Breast epithelium (tissue), 4 donors: ENCODE measurements at regions not wholly inside any gene's neighbourhood (a gene's known extent, or its start where the extent isn't known, plus 50 kb on each side); places are given as distances from the start of the nearest gene placed in this dataset.

Experiments used
- DNase-seq, 2 donors: peaks; one replicate each; pipeline ENCODE4 v3.0.0-alpha.2; 2019; ENCODE audit warnings: low spot score in 2 of 2
- H3K27ac ChIP-seq, 2 donors: fragments of 200-600 bp; sonication (generic) in 1 of 2; one replicate each; pipeline ENCODE4 v1.5.1; 2016 to 2019; ENCODE audit warnings: mild to moderate bottlenecking in 1 of 2
- H3K27me3 ChIP-seq, 2 donors: fragments of 200-600 bp; sonication (generic) in 1 of 2; one replicate each; pipeline versions ENCODE4 v1.5.1 to v1.6.0; 2017 to 2019; ENCODE audit warnings: control low read depth in 1 of 2, mild to moderate bottlenecking in 1 of 2
- H3K36me3 ChIP-seq: fragments of 200-600 bp; one replicate; pipeline ENCODE4 v1.5.1; 2019
- H3K4me1 ChIP-seq, 2 donors: fragments of 200-600 bp; sonication (generic); one replicate each; pipeline ENCODE4 v1.5.1; 2016 to 2019; ENCODE audit warnings: control low read depth in 1 of 2
- H3K4me3 ChIP-seq, 3 donors: fragments of 200-600 bp; sonication (generic); 1 replicate in 2 of 3; 2 replicates in 1 of 3; pipeline ENCODE4 v1.5.1; 2016 to 2019; ENCODE audit warnings: mild to moderate bottlenecking in 3 of 3, moderate library complexity in 2 of 3
- H3K9me3 ChIP-seq, 2 donors: fragments of 200-600 bp; sonication (generic) in 1 of 2; one replicate each; pipeline ENCODE4 v1.5.1; 2016 to 2019; ENCODE audit warnings: control low read depth in 1 of 2
- CTCF ChIP-seq, 3 donors: fragments of 450-650 bp; IDR thresholded peaks; one replicate each; pipeline ENCODE4 v1.5.1; 2016 to 2017; ENCODE audit warnings: antibody characterized with exemption in 3 of 3, mild to moderate bottlenecking in 3 of 3, moderate library complexity in 3 of 3
- POLR2A ChIP-seq: fragments of 450-650 bp; IDR thresholded peaks from one replicate; pipeline ENCODE4 v1.6.1; 2016; ENCODE audit warnings: antibody characterized with exemption, mild to moderate bottlenecking, moderate library complexity
- POLR2AphosphoS5 ChIP-seq, 3 donors: sonication (generic); formaldehyde crosslinking; IDR thresholded peaks; one replicate each; pipeline ENCODE4 v1.6.1; 2017; ENCODE audit warnings: antibody characterized with exemption in 3 of 3
- intact Hi-C: fragments of 100-400 bp; cut with DNase I; formaldehyde crosslinking; loops from one replicate; pipeline ENCODE4 v1.15.1; 2023; ENCODE audit warnings: low total_unique reads

GRCh38 chr13:67867206-67867605, 637.1 kb upstream of the PCDH9 start:
- no peak overlapping the region for H3K4me3 ChIP-seq

DNA sequence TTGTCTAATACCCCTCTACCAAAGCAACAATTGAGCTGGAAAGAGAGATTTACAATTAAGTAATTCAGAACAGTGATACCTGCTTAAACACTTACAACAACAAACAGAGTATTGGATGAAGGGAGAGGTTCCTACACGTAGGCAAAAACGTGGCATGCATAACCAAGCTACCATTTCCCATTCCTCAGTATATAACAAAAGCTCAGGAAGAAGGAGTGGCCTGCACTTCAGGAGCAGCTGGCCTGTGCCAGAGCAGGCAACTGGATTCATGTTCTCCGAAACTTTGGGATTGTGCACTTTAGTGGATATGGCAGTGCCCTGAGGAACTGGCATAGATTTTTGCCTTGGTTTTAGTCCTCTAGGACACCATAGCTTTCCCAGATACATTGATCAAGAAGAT, 630.2 kb upstream of the PCDH9 start:
- TF ChIP-seq POLR2A (no peak), CTCF (IDR thresholded peaks at IDR 0.05) (no peak), POLR2AphosphoS5 (IDR thresholded peaks at IDR 0.05) (no peak)
- intact Hi-C loops = no loop called here
- Histone ChIP-seq H3K27ac (no peak overlapping the region), H3K36me3 (no peaks in the 10 kb centered on the region), H3K4me1 (no peaks in the 10 kb centered on the region), H3K4me3 (no peak overlapping the region), H3K9me3 (peaks cover 0 to 10% of the 10 kb centered on the region in 2 donors), H3K27me3 (no peaks in the 10 kb centered on the region)
- no peak for DNase-seq

More at GRCh38 chr13:67867206-67867605, 637.1 kb upstream of the PCDH9 start:
- intact Hi-C loops = no loop called here
- H3K36me3 ChIP-seq = no peaks in the 10 kb centered on the region
- H3K27ac ChIP-seq = no peak overlapping the region
- no peaks in the 10 kb centered on the region for H3K4me1 ChIP-seq
- H3K27me3 ChIP-seq = no peaks in the 10 kb centered on the region
- peaks cover 0 to 10% of the 10 kb centered on the region in 2 donors for H3K9me3 ChIP-seq
- TF ChIP-seq CTCF (IDR thresholded peaks at IDR 0.05) (no peak), POLR2AphosphoS5 (IDR thresholded peaks at IDR 0.05) (no peak), POLR2A (no peak)
- no peak for DNase-seq

- H3K36me3 ChIP-seq = no peaks in the 10 kb centered on the region
- H3K9me3 ChIP-seq = peaks cover 0 to 10% of the 10 kb centered on the region in 2 donors
- H3K4me3 ChIP-seq = no peak overlapping the region
- DNase-seq = no peak
- no peaks in the 10 kb centered on the region for H3K27me3 ChIP-seq
- TF ChIP-seq CTCF (IDR thresholded peaks at IDR 0.05) (no peak), POLR2AphosphoS5 (IDR thresholded peaks at IDR 0.05) (no peak), POLR2A (no peak)
- no peaks in the 10 kb centered on the region for H3K4me1 ChIP-seq
- intact Hi-C loops = loop anchor here (5.0 kb wide), 1 partner anchor 1152 kb away; no protein-coding TSS in a partner anchor
- no peak overlapping the region for H3K27ac ChIP-seq
Measured at GRCh38 chr13:67859904-67860303, 629.8 kb upstream of the PCDH9 start.

- Histone ChIP-seq H3K36me3 (no peaks in the 10 kb centered on the region), H3K27ac (no peak overlapping the region), H3K27me3 (no peaks in the 10 kb centered on the region), H3K9me3 (peaks cover 0 to 3% of the 10 kb centered on the region in 2 donors), H3K4me1 (no peaks in the 10 kb centered on the region), H3K4me3 (no peak overlapping the region)
- no peak for TF ChIP-seq CTCF (IDR thresholded peaks at IDR 0.05)
- no peak for TF ChIP-seq POLR2A
- no peak for TF ChIP-seq POLR2AphosphoS5 (IDR thresholded peaks at IDR 0.05)
- DNase-seq = no peak
- intact Hi-C loops = loop anchor here (5.0 kb wide), 1 partner anchor 1155 kb away; no protein-coding TSS in a partner anchor
Measured at GRCh38 chr13:67857581-67858310, 627.6 kb upstream of the PCDH9 start.

DNA sequence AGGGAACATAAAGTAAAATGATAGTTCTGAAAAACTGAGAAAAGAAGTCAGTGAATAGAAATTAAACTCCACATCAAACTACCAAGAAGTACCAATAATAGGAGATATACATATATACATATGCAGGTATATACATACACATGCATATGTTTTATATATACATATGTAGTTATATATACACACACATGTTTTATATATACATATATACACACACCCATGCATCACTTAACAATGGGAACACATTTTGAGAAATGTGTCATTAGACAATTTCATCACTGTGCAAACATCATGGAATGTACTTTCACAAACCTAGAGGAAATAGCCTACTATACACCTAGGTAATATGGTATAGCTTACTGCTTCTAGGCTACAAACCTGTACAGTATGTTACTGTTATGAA, 626.8 kb upstream of the PCDH9 start:
- no peak overlapping the region for H3K4me3 ChIP-seq
- TF ChIP-seq POLR2A (no peak), CTCF (IDR thresholded peaks at IDR 0.05) (no peak), POLR2AphosphoS5 (IDR thresholded peaks at IDR 0.05) (no peak)
- H3K27ac ChIP-seq = no peak overlapping the region
- intact Hi-C loops = loop anchor here (5.0 kb wide), 1 partner anchor 1155 kb away; no protein-coding TSS in a partner anchor
- H3K36me3 ChIP-seq = no peaks in the 10 kb centered on the region
- H3K9me3 ChIP-seq = no peaks in the 10 kb centered on the region
- H3K27me3 ChIP-seq = no peaks in the 10 kb centered on the region
- DNase-seq = no peak
- no peaks in the 10 kb centered on the region for H3K4me1 ChIP-seq
